GM23338 (cell line): ENCODE measurements at regions not wholly inside any gene's neighbourhood (a gene's known extent, or its start where the extent isn't known, plus 50 kb on each side); places are given as distances from the start of the nearest gene placed in this dataset.

Experiments
- ATAC-seq: fragments of 200-7000 bp; cut with Tn5 transposase; 3 replicates; pipeline ENCODE4 v1.9.1; 2020
- DNase-seq: peaks from one replicate; pipeline ENCODE4 v3.0.0-alpha.2; 2015; ENCODE audit warnings: low spot score
- H2AFZ ChIP-seq: fragments of 200-600 bp; sonication (generic); 2 replicates; pipeline ENCODE4 v1.8.0; 2016; ENCODE audit warnings: antibody characterized with exemption, mild to moderate bottlenecking, moderate library complexity
- H3F3A ChIP-seq: fragments of 200-600 bp; sonication (generic); replicated peaks from 2 replicates; pipeline ENCODE4 v1.8.0; 2017; ENCODE audit warnings: antibody characterized with exemption, mixed run types, low read depth
- H3K27ac ChIP-seq: fragments of 200-600 bp; sonication (generic); 2 replicates; pipeline ENCODE4 v1.6.1; 2016; ENCODE audit warnings: low read depth
- H3K27me3 ChIP-seq: fragments of 200-600 bp; sonication (generic); 2 replicates; pipeline ENCODE4 v1.8.0; 2016; ENCODE audit warnings: mild to moderate bottlenecking, mixed run types, moderate library complexity; ENCODE audit not compliant: insufficient read depth
- H3K36me3 ChIP-seq: fragments of 200-600 bp; sonication (generic); 2 replicates; pipeline ENCODE4 v1.8.0; 2016; ENCODE audit warnings: mild to moderate bottlenecking; ENCODE audit not compliant: insufficient read depth
- H3K4me1 ChIP-seq: fragments of 200-600 bp; sonication (generic); 2 replicates; pipeline ENCODE4 v1.8.0; 2016; ENCODE audit warnings: mild to moderate bottlenecking, moderate library complexity; ENCODE audit not compliant: insufficient read depth
- H3K4me2 ChIP-seq: fragments of 200-600 bp; sonication (generic); 2 replicates; pipeline ENCODE4 v1.7.1; 2017; ENCODE audit warnings: mixed run types
- H3K4me3 ChIP-seq: fragments of 200-600 bp; sonication (generic); 2 replicates; pipeline ENCODE4 v1.6.1; 2016; ENCODE audit warnings: mixed run types
- H3K79me2 ChIP-seq: fragments of 200-600 bp; sonication (generic); replicated peaks from 2 replicates; pipeline ENCODE4 v1.8.0; 2017; ENCODE audit warnings: mild to moderate bottlenecking; ENCODE audit not compliant: insufficient read depth
- H3K9me2 ChIP-seq: fragments of 200-600 bp; sonication (generic); 2 replicates; pipeline ENCODE4 v1.8.0; 2017; ENCODE audit not compliant: insufficient read depth
- H4K20me1 ChIP-seq: fragments of 200-600 bp; sonication (generic); replicated peaks from 2 replicates; pipeline ENCODE4 v1.8.0; 2017; ENCODE audit warnings: mild to moderate bottlenecking; ENCODE audit not compliant: insufficient read depth
- H3K27ac Mint-ChIP-seq: 2 replicates; pipeline ENCODE4 v1.8.0; 2020; ENCODE audit warnings: inconsistent platforms, mild to moderate bottlenecking, moderate library complexity, mixed read lengths
- H3K27me3 Mint-ChIP-seq: 3 replicates; pipeline ENCODE4 v1.8.0; 2022; ENCODE audit warnings: low read depth, mild to moderate bottlenecking, moderate library complexity, mixed read lengths, inconsistent platforms; ENCODE audit not compliant: insufficient read depth, poor library complexity
- H3K36me3 Mint-ChIP-seq: 3 replicates; pipeline ENCODE4 v1.8.0; 2021; ENCODE audit warnings: low read depth, mild to moderate bottlenecking, inconsistent platforms, moderate library complexity, mixed read lengths
- H3K4me1 Mint-ChIP-seq: 3 replicates; pipeline ENCODE4 v1.8.0; 2020; ENCODE audit warnings: mild to moderate bottlenecking, inconsistent platforms, mixed read lengths
- H3K4me3 Mint-ChIP-seq: 3 replicates; pipeline ENCODE4 v1.8.0; 2021; ENCODE audit warnings: moderate library complexity, mild to moderate bottlenecking, inconsistent platforms, mixed read lengths
- H3K9me3 Mint-ChIP-seq: 3 replicates; pipeline ENCODE4 v1.8.0; 2020; ENCODE audit warnings: moderate library complexity, mild to moderate bottlenecking, inconsistent platforms, mixed read lengths
- CREB1 ChIP-seq: fragments of 250-450 bp; sonication (Bioruptor Pico); IDR thresholded peaks from 2 replicates; pipeline ENCODE4 v1.5.0; 2020; ENCODE audit warnings: low read depth, mild to moderate bottlenecking, moderate library complexity
- CTCF ChIP-seq, 2 experiments: fragments of 200-600 bp in 1 of 2; sonication (generic) in 1 of 2; conservative IDR thresholded peaks; 2 replicates each; pipeline versions ENCODE4 v1.5.1 to v1.6.1; 2016 to 2017; ENCODE audit warnings: antibody characterized with exemption in 2 of 2, low read depth in 2 of 2, mild to moderate bottlenecking in 2 of 2, moderate library complexity in 1 of 2
- EZH2 ChIP-seq: fragments of 200-600 bp; sonication (generic); IDR thresholded peaks from one replicate; pipeline ENCODE4 v1.8.0; 2017; ENCODE audit warnings: antibody characterized with exemption, mild to moderate bottlenecking, low read depth; ENCODE audit not compliant: unreplicated experiment
- EZH2phosphoT487 ChIP-seq: fragments of 200-600 bp; sonication (generic); IDR thresholded peaks from one replicate; pipeline ENCODE4 v1.8.1; 2018; ENCODE audit warnings: antibody characterized with exemption; ENCODE audit not compliant: unreplicated experiment
- NANOG ChIP-seq: IDR thresholded peaks from 2 replicates; pipeline ENCODE4 v1.6.1; 2016; ENCODE audit warnings: antibody characterized with exemption, borderline replicate concordance
- POLR2AphosphoS5 ChIP-seq: IDR thresholded peaks from 2 replicates; pipeline ENCODE4 v1.6.1; 2016; ENCODE audit warnings: antibody characterized with exemption, low read depth
- ZNF114 ChIP-seq: fragments of 250-450 bp; sonication (Bioruptor Pico); IDR thresholded peaks from 2 replicates; pipeline ENCODE4 v1.5.0; 2020; ENCODE audit warnings: mild to moderate bottlenecking, moderate library complexity
- ZNF331 ChIP-seq: fragments of 250-450 bp; sonication (Bioruptor Pico); IDR thresholded peaks from 2 replicates; pipeline ENCODE4 v1.5.0; 2020; ENCODE audit warnings: low read depth, mild to moderate bottlenecking, moderate library complexity
- ZNF462 ChIP-seq: fragments of 250-450 bp; sonication (Bioruptor Pico); IDR thresholded peaks from 2 replicates; pipeline ENCODE4 v1.5.0; 2020; ENCODE audit warnings: mild to moderate bottlenecking, moderate library complexity

DNA sequence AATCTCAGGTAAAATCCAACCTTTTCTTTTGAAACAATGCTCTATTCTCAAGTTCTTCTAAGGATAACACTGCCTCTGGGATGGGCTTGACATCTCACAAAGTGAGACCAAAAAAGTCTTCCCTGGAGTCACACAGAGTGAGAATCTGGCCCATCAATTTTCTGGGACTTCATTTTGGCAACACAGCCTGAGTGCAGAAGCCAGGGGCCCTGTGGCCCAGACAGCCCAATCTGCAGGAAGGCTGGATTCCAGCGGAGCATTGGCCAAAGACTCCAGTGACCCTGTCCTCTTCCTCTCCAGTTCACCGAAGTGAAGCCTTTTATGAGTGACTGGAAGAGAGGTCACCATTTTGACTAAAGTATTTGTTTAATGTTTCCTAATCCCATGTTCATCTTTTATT lies 105.1 kb downstream of the PLK2 start (continued):
- TF ChIP-seq ZNF462 (CRISPR knock-in tag) (no peak), NANOG (no peak), POLR2AphosphoS5 (no peak), CTCF (conservative IDR thresholded peaks at IDR 0.05; ENCODE audit: low read depth in 2 of 2) (no peak), ZNF331 (CRISPR knock-in tag) (no peak), ZNF114 (CRISPR knock-in tag) (no peak)

DNA sequence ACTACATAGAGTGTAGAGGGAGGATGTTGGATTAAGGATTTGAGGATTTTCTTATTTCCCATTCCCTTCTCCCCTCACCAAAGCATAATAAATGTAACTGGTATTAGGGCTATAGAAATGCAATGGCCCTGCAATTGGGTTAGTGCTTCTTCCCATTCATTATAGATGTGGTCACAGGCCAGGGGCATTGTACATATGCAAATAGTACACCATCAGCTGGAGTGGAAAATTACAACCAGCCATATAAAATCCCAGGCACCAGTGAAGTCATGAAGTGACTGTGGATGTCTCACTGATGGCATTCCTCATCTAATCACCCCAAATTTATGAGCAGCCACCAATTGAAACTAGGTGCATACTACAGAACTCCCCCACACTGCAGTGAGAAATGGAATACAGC lies 105.9 kb downstream of the PLK2 start:
- Histone ChIP-seq H3K27ac (no peak overlapping the region), H3K4me1 (no peaks in the 10 kb centered on the region), H3K4me3 (no peak overlapping the region), H3F3A (no peaks in the 10 kb centered on the region), H2AFZ (no peak overlapping the region), H3K79me2 (no peaks in the 10 kb centered on the region), H3K36me3 (no peaks in the 10 kb centered on the region), H3K9me2 (0 out of 2 replicates have a peak, but pooled peaks cover 3% of the 10 kb centered on the region), H3K4me2 (no peak overlapping the region), H3K27me3 (no peaks in the 10 kb centered on the region), H4K20me1 (no peaks in the 10 kb centered on the region)
- ATAC-seq, result no peak
- H3K27ac Mint-ChIP-seq, result no peak overlapping the region
- H3K4me1 Mint-ChIP-seq, result peaks cover 11% of the 10 kb centered on the region
- no peak overlapping the region for H3K4me3 Mint-ChIP-seq
- no peak for DNase-seq
- H3K9me3 Mint-ChIP-seq, result no peaks in the 10 kb centered on the region
- no peaks in the 10 kb centered on the region for H3K27me3 Mint-ChIP-seq
- no peaks in the 10 kb centered on the region for H3K36me3 Mint-ChIP-seq
- TF ChIP-seq ZNF114 (CRISPR knock-in tag) (no peak), ZNF331 (CRISPR knock-in tag) (no peak), EZH2 (no peak), CREB1 (CRISPR knock-in tag) (no peak), NANOG (no peak), EZH2phosphoT487 (no peak)
